Effector CD8-positive, alpha-beta T cell (primary cell): ENCODE measurements at regions not wholly inside any gene's neighbourhood (a gene's known extent, or its start where the extent isn't known, plus 50 kb on each side); places are given as distances from the start of the nearest gene placed in this dataset.
"Not testable (repeated sequence)": the region's sequence is repeated elsewhere in the genome, so short reads cannot be mapped to it uniquely, and the experiment has no call there.

Source experiments
- DNase-seq: peaks from one replicate; lab custom pipeline; 2025; lab: John Stamatoyannopoulos, UW

DNA sequence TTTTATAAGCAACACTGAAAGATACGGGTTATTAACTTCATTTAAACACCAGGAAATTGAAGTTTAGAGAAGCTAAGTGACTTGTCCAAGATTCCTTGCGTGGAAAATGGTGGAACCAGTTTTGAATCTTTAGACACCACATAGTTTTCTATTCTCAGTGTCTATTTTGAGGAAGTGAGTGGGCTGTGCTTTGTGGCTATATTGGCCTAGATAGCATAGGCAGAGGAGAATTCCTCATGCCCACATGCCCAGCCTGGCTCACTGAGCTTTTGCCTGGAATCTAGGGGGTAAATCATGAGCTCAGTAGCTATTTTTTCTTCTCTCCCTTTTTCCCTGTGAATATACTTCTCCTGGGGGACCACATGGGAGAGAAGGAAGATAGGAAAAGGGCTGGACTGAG is 431.3 kb downstream of the HS3ST3B1 start:
- DNase-seq = no peak

DNA sequence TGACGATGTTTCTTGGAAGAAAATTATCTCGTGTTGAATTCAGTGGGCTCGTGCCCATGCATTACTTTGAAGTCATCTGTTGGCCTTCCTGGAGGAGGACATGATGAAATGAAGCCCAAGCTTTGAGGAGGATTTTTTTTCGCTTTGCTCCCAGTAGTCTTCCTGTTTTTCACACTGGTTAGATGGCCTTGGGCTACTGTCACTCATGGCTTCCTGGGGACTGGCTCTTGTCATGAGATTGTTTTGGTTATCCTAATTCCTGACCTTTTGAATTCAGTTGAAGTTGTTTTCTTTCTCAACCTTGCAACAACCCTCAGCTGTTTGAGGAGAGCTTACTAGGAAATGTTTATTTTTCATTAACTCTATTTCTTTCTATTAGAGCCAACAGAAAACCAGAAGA is 430.7 kb downstream of the HS3ST3B1 start:
- DNase-seq = no peak

GRCh38 chr17:14730821-14731220 is 429.9 kb downstream of the HS3ST3B1 start:
- DNase-seq = no peak

GRCh38 chr17:14725729-14726128 is 424.8 kb downstream of the HS3ST3B1 start:
- no peak for DNase-seq

DNA sequence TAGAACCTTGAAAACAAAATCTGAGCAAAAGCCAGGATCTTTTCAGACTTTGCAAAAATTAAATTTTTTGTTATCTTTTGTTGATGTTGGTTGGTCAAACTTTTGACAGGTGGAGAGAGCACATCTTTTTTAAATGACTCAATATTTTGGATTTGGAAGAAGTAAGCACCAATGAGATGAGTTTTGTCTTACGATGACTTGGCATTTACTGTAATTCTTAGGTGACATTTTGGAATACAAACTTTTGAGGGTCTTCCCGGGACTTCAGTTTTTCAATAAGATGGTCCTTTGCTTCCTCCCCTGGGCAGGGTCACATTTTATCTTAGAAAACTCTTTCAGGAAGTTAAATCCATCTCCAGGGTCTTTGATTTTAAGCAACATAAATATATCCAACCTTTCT is 423.9 kb downstream of the HS3ST3B1 start:
- no peak for DNase-seq

- not testable (repeated sequence) for DNase-seq
Observed at GRCh38 chr17:14723349-14723748, 422.5 kb downstream of the HS3ST3B1 start.

DNA sequence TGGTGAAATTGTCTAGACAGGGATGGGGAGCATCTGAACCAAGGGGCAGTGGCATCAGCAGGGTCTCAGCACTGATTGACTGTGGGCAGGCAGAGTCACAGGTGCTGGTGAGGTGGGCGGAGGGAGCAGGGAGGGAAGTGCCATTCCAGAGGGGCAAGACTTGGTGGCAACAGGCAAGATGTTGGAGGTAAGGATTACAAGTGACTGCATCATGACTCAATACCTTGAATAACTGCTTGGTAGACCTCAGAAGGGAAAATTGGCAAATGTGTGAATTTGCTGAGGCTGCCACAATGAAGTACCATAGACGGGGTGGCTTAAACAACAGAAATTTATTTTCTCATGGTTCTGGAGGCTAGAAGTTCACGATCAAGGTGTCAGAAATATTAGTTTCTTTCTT is 419.1 kb downstream of the HS3ST3B1 start:
- no peak for DNase-seq

DNA sequence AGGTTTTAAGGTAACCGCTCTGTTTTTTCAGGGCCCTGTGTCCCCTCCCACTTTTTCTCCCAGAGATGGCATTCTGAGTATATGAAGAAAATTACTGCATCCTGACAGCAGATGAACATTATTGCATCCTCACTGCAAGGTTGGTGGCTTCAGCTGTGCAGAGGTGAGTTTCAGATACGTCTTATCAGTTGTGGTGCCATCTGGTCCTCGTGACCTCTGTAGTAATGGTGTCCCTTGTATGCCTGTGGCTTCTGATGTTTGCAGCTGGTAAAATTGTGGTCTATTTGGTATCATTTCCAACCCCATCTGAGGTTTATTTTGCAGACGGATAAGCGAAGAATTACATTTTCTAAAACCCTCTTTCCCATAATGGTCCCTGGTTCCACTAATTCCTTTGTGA is 417.0 kb downstream of the HS3ST3B1 start:
- no peak for DNase-seq

DNA sequence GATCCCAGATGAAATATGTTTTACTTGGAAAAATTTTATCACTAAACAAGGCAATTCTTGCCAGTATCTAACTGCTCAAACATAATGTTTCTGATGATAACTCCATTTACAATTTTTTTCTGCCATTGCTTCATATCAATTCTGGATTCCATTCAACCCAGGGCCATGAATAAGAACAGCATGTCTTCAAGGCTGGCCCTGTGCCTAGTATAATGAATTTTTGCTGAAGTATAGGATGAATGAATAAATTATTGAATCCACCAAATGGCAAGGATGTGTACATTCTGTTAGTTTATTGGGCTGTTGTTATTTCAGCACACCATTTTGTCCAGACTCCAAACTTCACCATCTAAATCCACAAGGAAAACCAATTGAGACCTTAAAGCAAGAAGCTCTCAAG is 414.7 kb downstream of the HS3ST3B1 start:
- DNase-seq = no peak

DNA sequence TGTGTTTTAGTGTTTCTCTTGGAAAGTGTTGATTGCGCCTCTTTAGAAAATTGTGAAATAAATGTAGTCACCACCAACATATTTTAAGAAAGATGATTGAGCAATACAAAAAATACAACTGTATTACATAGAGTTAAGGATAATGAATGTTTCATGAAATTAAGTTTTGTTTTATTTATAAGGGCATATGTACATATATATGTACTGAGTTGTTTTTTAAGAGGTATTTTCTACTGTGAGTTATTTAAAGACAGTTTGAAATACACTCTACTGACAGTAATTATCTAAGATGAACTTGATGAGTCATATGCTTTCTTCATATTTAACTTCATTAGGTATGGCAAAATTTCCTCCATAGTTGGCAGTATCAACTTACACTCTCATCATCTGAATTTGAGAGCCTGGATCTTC is 411.7 kb downstream of the HS3ST3B1 start:
- no peak for DNase-seq

DNA sequence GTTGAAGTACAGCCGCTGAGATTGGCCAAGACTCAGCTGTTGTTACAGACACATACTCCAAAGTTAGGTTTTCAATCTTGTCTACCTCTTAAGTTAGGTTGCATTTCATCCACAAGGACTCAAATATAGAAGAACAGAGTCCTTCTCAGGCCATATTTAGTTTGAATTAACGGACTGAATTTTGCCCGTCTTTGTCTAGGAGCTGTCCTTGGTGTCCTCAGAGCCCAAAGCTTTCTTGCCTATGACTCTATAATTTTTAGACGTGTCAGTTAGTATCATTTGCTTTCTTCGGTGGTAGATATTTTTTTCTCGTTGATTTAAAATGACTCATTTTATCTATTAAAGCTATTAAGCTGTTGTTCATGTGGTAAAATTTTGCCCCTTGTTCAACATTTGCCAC is 403.2 kb downstream of the HS3ST3B1 start:
- DNase-seq = no peak

DNA sequence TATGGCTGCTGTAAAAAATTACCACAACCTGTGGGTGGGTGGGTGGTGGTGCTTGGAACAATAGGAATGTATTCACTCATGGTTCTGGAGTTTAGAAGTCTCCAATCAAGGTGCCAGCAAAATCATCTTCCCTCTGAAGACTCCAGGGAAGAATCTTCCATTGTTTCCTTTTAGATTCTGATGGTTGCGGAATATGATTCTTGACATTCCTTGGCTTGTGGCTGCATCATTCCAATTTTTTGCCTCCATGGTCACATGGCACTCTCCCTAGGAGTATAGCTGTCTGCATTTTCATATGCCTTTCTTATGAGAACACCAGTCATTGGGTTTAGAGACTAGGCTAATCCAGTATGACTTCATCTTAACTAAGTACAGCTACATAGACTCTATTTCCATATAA is 401.0 kb downstream of the HS3ST3B1 start:
- DNase-seq = no peak

GRCh38 chr17:14699574-14700185 is 398.8 kb downstream of the HS3ST3B1 start:
- DNase-seq = no peak

DNA sequence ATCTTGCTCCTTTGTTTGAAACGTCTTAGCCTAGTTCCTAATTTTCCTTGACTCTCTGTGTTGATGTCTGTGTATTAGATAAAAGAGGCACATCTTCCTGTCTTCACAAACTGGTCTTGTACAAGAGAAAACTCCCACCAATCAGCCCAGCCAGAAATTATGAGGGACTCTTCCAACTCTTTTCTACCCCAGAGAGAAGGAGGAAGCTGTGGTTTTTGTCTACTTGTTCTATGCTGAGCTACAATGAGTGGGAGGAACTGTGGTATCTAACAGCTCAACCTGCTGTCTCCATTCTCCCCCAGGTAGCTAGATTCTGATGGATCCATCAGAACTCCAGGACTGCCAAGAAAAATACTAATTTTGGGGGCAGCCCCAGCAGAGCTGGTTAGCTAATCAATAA is 392.5 kb downstream of the HS3ST3B1 start:
- no peak for DNase-seq

DNA sequence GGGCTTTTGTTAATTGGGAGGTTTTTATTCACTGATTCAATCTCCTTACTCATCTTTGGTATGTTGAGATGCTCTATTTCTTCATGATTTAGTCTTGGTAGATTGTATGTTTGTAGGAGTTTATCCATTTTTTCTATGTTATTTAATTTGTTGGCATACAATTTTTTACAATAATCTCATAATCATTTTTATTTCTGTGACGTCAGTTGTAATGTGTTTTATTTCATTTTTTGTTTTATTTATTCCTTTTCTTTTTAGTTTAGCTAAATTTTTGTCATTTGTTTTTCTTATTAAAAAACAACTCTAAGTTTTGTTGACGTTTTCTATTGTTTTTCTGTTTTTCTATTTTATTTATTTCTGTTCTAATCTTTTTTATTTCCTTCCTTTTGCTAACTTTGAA is 389.8 kb downstream of the HS3ST3B1 start:
- no peak for DNase-seq

GRCh38 chr17:14688134-14688533 is 387.3 kb downstream of the HS3ST3B1 start:
- DNase-seq = no peak

DNA sequence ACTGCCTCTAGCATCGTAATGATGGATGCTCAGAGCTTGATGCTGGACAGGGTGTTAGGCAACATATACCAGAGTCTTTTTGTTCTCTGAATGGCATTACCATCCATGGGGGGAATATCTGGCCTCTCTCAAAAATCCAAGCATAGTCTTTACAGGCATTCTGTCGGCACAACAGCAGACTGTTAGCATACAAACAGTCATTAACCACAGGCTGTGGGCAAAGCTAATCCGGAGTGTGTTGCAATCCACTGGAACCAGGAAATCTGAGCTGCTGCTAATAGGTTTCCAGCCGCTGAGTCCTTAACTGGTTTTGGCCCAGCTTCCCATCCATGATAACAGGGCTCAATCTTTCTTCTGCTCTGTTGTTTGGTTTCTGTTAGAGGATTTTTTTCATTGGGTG is 371.9 kb downstream of the HS3ST3B1 start:
- no peak for DNase-seq

- no peak for DNase-seq
Observed at GRCh38 chr17:14670861-14671260, 370.0 kb downstream of the HS3ST3B1 start.

GRCh38 chr17:14664511-14664910 is 363.6 kb downstream of the HS3ST3B1 start:
- DNase-seq = no peak

- no peak for DNase-seq
Observed at GRCh38 chr17:14641117-14641516, 340.2 kb downstream of the HS3ST3B1 start.

DNA sequence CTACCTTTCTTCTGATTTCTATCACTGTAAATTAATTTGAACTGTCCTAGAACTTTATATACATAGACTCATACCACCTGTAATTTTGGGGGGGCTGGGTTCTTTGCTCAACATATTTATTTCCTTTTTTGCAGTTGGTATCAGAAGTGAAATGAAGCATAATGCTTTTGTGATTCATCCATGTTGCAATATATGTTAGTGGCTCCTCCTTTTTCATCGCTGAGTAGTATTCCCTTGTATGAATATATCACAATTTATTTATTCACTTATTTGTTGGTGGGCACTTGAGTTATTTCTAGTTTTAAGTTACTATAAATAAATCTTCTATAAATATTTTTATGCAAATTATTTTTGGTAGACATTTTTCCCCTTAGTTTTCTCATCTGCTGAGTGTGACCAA is 336.4 kb downstream of the HS3ST3B1 start:
- no peak for DNase-seq

- DNase-seq = no peak
Observed at GRCh38 chr17:14630621-14631020, 329.7 kb downstream of the HS3ST3B1 start.

- no peak for DNase-seq
Observed at GRCh38 chr17:14630046-14630445, 329.2 kb downstream of the HS3ST3B1 start.

DNA sequence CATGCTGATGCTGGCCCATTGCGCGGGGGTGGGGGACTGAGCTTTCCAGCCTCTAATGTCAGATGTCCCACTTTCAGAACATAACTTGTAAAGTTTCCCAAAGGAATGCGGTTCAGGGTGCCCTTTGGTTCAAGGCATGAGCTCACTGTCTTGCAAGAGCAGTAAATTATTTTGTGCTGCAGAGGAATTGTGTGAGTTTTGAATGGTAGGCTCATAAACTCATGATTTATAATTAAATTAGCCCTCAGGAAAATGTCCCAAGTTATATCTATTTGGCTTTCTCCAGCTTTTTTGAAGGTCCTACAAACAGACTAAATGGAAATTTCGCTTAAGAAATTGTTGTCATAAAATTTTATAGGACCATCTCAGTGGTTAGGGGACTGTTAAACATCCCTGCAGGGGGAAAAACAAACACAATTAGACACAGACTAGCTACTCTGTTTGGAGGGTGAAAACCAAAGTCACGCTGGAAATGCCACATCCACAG is 321.8 kb downstream of the HS3ST3B1 start:
- DNase-seq = no peak
